ENCODE measurements at regions not wholly inside any gene's neighbourhood (a gene's known extent, or its start where the extent isn't known, plus 50 kb on each side); places are given as distances from the start of the nearest gene placed in this dataset.

GRCh38 chr2:128867936-128868636 lies 549.4 kb upstream of the HS6ST1 start:
- TF ChIP-seq CTCF (IDR thresholded peaks at IDR 0.05) (no peak), USF2 (IDR thresholded peaks at IDR 0.05; ENCODE audit: borderline replicate concordance, low read depth, low read length) (no peak)

Data from SK-N-SH (cell line).